ENCODE measurements at regions not wholly inside any gene's neighbourhood (a gene's known extent, or its start where the extent isn't known, plus 50 kb on each side); places are given as distances from the start of the nearest gene placed in this dataset.

GRCh38 chr9:86662890-86663468 is 284.3 kb downstream of the GAS1 start:
- TF ChIP-seq CTCF (IDR thresholded peaks at IDR 0.05; ENCODE audit: low read depth, low read length) (no peak), EZH2phosphoT487 (IDR thresholded peaks at IDR 0.05; ENCODE audit: low read depth) (no peak)
